ENCODE measurements at regions not wholly inside any gene's neighbourhood (a gene's known extent, or its start where the extent isn't known, plus 50 kb on each side); places are given as distances from the start of the nearest gene placed in this dataset.

DNA sequence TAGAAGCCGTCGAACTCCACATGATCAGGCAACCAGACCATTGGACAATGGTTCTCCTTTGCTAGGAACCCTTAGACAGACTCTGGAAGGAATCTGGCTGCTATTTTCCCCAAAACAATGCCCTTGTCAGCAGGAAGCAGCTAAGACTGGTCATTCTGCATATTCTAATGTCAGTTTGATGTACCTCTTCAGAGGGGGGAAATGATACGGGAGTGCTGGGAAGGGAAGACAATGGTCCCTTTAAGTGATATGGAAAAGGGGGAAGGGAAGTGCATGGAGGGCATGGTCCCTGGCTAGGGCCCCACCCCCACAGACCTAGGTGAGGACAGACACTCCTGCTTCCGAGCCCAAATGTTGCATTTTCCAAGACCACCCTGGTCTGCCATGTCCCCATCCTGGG, 389.0 kb upstream of the SLITRK6 start:
- Histone ChIP-seq H3K4me3 (ENCODE audit: low read depth, low read length) (no peak overlapping the region), H3K9me3 (ENCODE audit: control insufficient read depth, insufficient read depth, low read depth, low read length) (no peaks in the 10 kb centered on the region), H3K27ac (ENCODE audit: extremely low read depth, low read depth, low read length) (no peak overlapping the region), H3K36me3 (ENCODE audit: control insufficient read depth in 2 of 2, insufficient read depth in 1 of 2, low read length in 2 of 2) (no peaks in the 10 kb centered on the region), H3K4me1 (ENCODE audit: control insufficient read depth, insufficient read depth, low read length) (no peaks in the 10 kb centered on the region)
- ChIA-PET CTCF (interaction anchor here (0.7 kb wide), 1 partner anchor 37 kb away, joined by 3 read pairs; no protein-coding TSS in a partner anchor), POLR2A (no interaction called here)
- no peak for TF ChIP-seq ZNF114 (tag by site-specific recombination; IDR thresholded peaks at IDR 0.05)
- no peak for TF ChIP-seq ZNF48 (tag by site-specific recombination; IDR thresholded peaks at IDR 0.05)
- no peak for TF ChIP-seq ZNF776 (tag by site-specific recombination; IDR thresholded peaks at IDR 0.05; ENCODE audit: borderline replicate concordance)
- no peak for TF ChIP-seq ZNF624 (tag by site-specific recombination; IDR thresholded peaks at IDR 0.05)
- no peak for TF ChIP-seq WT1 (tag by site-specific recombination; IDR thresholded peaks at IDR 0.05)
- no peak for TF ChIP-seq ZNF449 (tag by site-specific recombination; IDR thresholded peaks at IDR 0.05)
- TF ChIP-seq, protein P1, sequence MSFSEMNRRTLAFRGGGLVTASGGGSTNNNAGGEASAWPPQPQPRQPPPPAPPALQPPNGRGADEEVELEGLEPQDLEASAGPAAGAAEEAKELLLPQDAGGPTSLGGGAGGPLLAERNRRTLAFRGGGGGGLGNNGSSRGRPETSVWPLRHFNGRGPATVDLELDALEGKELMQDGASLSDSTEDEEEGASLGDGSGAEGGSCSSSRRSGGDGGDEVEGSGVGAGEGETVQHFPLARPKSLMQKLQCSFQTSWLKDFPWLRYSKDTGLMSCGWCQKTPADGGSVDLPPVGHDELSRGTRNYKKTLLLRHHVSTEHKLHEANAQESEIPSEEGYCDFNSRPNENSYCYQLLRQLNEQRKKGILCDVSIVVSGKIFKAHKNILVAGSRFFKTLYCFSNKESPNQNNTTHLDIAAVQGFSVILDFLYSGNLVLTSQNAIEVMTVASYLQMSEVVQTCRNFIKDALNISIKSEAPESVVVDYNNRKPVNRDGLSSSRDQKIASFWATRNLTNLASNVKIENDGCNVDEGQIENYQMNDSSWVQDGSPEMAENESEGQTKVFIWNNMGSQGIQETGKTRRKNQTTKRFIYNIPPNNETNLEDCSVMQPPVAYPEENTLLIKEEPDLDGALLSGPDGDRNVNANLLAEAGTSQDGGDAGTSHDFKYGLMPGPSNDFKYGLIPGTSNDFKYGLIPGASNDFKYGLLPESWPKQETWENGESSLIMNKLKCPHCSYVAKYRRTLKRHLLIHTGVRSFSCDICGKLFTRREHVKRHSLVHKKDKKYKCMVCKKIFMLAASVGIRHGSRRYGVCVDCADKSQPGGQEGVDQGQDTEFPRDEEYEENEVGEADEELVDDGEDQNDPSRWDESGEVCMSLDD (tag by site-specific recombination; IDR thresholded peaks at IDR 0.05): no peak
- TF ChIP-seq, protein P2, sequence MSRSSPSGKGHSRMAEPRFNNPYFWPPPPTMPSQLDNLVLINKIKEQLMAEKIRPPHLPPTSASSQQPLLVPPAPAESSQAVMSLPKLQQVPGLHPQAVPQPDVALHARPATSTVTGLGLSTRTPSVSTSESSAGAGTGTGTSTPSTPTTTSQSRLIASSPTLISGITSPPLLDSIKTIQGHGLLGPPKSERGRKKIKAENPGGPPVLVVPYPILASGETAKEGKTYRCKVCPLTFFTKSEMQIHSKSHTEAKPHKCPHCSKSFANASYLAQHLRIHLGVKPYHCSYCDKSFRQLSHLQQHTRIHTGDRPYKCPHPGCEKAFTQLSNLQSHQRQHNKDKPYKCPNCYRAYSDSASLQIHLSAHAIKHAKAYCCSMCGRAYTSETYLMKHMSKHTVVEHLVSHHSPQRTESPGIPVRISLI (tag by site-specific recombination; IDR thresholded peaks at IDR 0.05): no peak
- TF ChIP-seq KLF7 (tag by site-specific recombination; IDR thresholded peaks at IDR 0.05; ENCODE audit: borderline replicate concordance): no peak
- no peak for TF ChIP-seq ZNF670 (tag by site-specific recombination; IDR thresholded peaks at IDR 0.05; ENCODE audit: low read depth)

GRCh38 chr13:86185636-86186035, 386.4 kb upstream of the SLITRK6 start:
- Histone ChIP-seq H3K4me3 (ENCODE audit: low read depth, low read length) (no peak overlapping the region), H3K9me3 (ENCODE audit: control insufficient read depth, insufficient read depth, low read depth, low read length) (no peaks in the 10 kb centered on the region), H3K36me3 (ENCODE audit: control insufficient read depth in 2 of 2, insufficient read depth in 1 of 2, low read length in 2 of 2) (no peaks in the 10 kb centered on the region), H3K4me1 (ENCODE audit: control insufficient read depth, insufficient read depth, low read length) (no peaks in the 10 kb centered on the region), H3K27ac (ENCODE audit: extremely low read depth, low read depth, low read length) (no peak overlapping the region)
- ChIA-PET CTCF (no interaction called here), POLR2A (no interaction called here)
- no peak for TF ChIP-seq ZFP37 (tag by site-specific recombination; IDR thresholded peaks at IDR 0.05)
- TF ChIP-seq ZFHX2 (tag by site-specific recombination; conservative IDR thresholded peaks at IDR 0.05): no peak
- TF ChIP-seq ZNF426 (tag by site-specific recombination; IDR thresholded peaks at IDR 0.05): no peak

DNA sequence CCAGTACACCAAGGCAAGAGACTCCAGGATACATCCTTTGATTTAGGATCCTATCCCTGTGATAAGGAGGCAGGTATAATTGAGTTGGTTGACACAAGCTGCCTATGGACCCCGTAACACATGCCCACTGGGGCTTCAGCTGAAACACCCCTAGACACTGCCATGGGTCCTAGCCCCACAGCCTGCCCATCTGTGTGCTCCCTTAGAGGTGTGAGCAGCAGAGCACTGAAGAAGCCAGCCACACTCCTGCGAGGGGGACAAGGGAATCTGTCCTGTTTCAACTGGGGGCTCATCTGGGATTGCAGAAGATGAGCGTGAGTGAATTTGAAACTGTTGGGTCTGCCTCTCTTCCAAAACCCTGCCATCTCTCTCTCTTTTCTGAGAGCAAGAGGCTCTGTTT, 385.9 kb upstream of the SLITRK6 start:
- no peaks in the 10 kb centered on the region for H3K9me3 ChIP-seq (ENCODE audit: control insufficient read depth, insufficient read depth, low read depth, low read length)
- H3K4me1 ChIP-seq (ENCODE audit: control insufficient read depth, insufficient read depth, low read length): no peaks in the 10 kb centered on the region
- POLR2A ChIA-PET: no interaction called here
- CTCF ChIA-PET: no interaction called here
- H3K4me3 ChIP-seq (ENCODE audit: low read depth, low read length): no peak overlapping the region
- H3K27ac ChIP-seq (ENCODE audit: extremely low read depth, low read depth, low read length): no peak overlapping the region
- H3K36me3 ChIP-seq (ENCODE audit: control insufficient read depth in 2 of 2, insufficient read depth in 1 of 2, low read length in 2 of 2): no peaks in the 10 kb centered on the region
- TF ChIP-seq KLF1 (tag by site-specific recombination; IDR thresholded peaks at IDR 0.05) (no peak), IKZF3 (tag by site-specific recombination; IDR thresholded peaks at IDR 0.05) (no peak), ZNF10 (tag by site-specific recombination; IDR thresholded peaks at IDR 0.05) (no peak), ZNF501 (tag by site-specific recombination; IDR thresholded peaks at IDR 0.05) (no peak), ZNF423 (tag by site-specific recombination; IDR thresholded peaks at IDR 0.05) (no peak), ZNF830 (tag by site-specific recombination; IDR thresholded peaks at IDR 0.05; ENCODE audit: low read depth) (no peak), ZNF404 (tag by site-specific recombination; IDR thresholded peaks at IDR 0.05) (no peak), ZNF138 (tag by site-specific recombination; IDR thresholded peaks at IDR 0.05; ENCODE audit: borderline replicate concordance) (no peak), BCL11A (tag by site-specific recombination; IDR thresholded peaks at IDR 0.05; ENCODE audit: low read depth) (no peak), ZNF169 (tag by site-specific recombination; IDR thresholded peaks at IDR 0.05) (no peak), ZNF596 (tag by site-specific recombination; IDR thresholded peaks at IDR 0.05) (no peak), ZBTB6 (tag by site-specific recombination; IDR thresholded peaks at IDR 0.05) (no peak)
